DMS53 treated with DMSO at 0.1 percent for 48 hours (cell line): ENCODE measurements at regions not wholly inside any gene's neighbourhood (a gene's known extent, or its start where the extent isn't known, plus 50 kb on each side); places are given as distances from the start of the nearest gene placed in this dataset.
"Not testable (repeated sequence)": the region's sequence is repeated elsewhere in the genome, so short reads cannot be mapped to it uniquely, and the experiment has no call there.

Source experiments
- DNase-seq: peaks from one replicate; lab custom pipeline; 2025; ENCODE audit not compliant: unreplicated experiment; lab: John Stamatoyannopoulos, UW

- no peak for DNase-seq
Measured at GRCh38 chr18:66011916-66012315, 261.1 kb downstream of the CDH7 start.

GRCh38 chr18:66005831-66006588, 255.2 kb downstream of the CDH7 start:
- DNase-seq: no peak

- not testable (repeated sequence) for DNase-seq
Measured at GRCh38 chr18:65998971-65999700, 248.3 kb downstream of the CDH7 start.

- DNase-seq: no peak
Measured at GRCh38 chr18:65995206-65995605, 244.4 kb downstream of the CDH7 start.

- no peak for DNase-seq
Measured at GRCh38 chr18:65994302-65994701, 243.5 kb downstream of the CDH7 start.

GRCh38 chr18:65990944-65991708, 240.3 kb downstream of the CDH7 start:
- DNase-seq: no peak

- DNase-seq: no peak
Measured at GRCh38 chr18:65990174-65990690, 239.4 kb downstream of the CDH7 start.

- no peak for DNase-seq
Measured at GRCh38 chr18:65988972-65989371, 238.2 kb downstream of the CDH7 start.

GRCh38 chr18:65988386-65988785, 237.6 kb downstream of the CDH7 start:
- no peak for DNase-seq

- no peak for DNase-seq
Measured at GRCh38 chr18:65983750-65984149, 232.9 kb downstream of the CDH7 start.

GRCh38 chr18:65975536-65975935, 224.7 kb downstream of the CDH7 start:
- DNase-seq: no peak

GRCh38 chr18:65974758-65975157, 223.9 kb downstream of the CDH7 start:
- DNase-seq: no peak

- DNase-seq: no peak
Measured at GRCh38 chr18:65968239-65969004, 217.6 kb downstream of the CDH7 start.

- no peak for DNase-seq
Measured at GRCh38 chr18:65955747-65956146, 204.9 kb downstream of the CDH7 start.

GRCh38 chr18:65954372-65954771, 203.6 kb downstream of the CDH7 start:
- no peak for DNase-seq

- no peak for DNase-seq
Measured at GRCh38 chr18:65946777-65947176, 196.0 kb downstream of the CDH7 start.

GRCh38 chr18:65943268-65943667, 192.5 kb downstream of the CDH7 start:
- no peak for DNase-seq

GRCh38 chr18:65942854-65943253, 192.0 kb downstream of the CDH7 start:
- no peak for DNase-seq

- no peak for DNase-seq
Measured at GRCh38 chr18:65942104-65942503, 191.3 kb downstream of the CDH7 start.

- no peak for DNase-seq
Measured at GRCh38 chr18:65941482-65941881, 190.7 kb downstream of the CDH7 start.
